Pancreas (tissue), 10 donors: ENCODE measurements at regions not wholly inside any gene's neighbourhood (a gene's known extent, or its start where the extent isn't known, plus 50 kb on each side); places are given as distances from the start of the nearest gene placed in this dataset.

Source experiments
- ATAC-seq, 4 donors: fragments of 200-7000 bp; cut with Tn5 transposase; one replicate each; pipeline versions ENCODE4 v1.8.0 to v1.9.1; 2020; ENCODE audit warnings: mild to moderate bottlenecking in 4 of 4, moderate library complexity in 4 of 4
- DNase-seq, 6 donors: peaks; one replicate each; pipeline ENCODE4 v3.0.0-alpha.2; 2020
- FAIRE-seq: peaks from 2 replicates; lab custom pipeline; 2012; peaks lifted over from hg19 to GRCh38; lab: Jason Lieb, UNC
- H3K27ac ChIP-seq, 4 donors: fragments of 200-600 bp; sonication (generic); 1 replicate in 3 of 4; 2 replicates in 1 of 4; pipeline versions ENCODE4 v1.5.0 to v1.8.0; 2020
- H3K27me3 ChIP-seq, 4 donors: fragments of 200-600 bp; one replicate each; pipeline ENCODE4 v1.8.0; 2021
- H3K36me3 ChIP-seq, 3 donors: fragments of 200-600 bp; sonication (generic) in 1 of 3; one replicate each; pipeline versions ENCODE4 v1.5.0 to v1.8.0; 2020 to 2021
- H3K4me1 ChIP-seq, 3 donors: fragments of 200-600 bp; one replicate each; pipeline ENCODE4 v1.8.0; 2021
- H3K4me3 ChIP-seq, 4 donors: fragments of 200-600 bp; sonication (generic) in 2 of 4; one replicate each; pipeline versions ENCODE4 v1.5.0 to v1.8.0; 2020 to 2021
- H3K9me3 ChIP-seq, 4 donors: fragments of 200-600 bp; one replicate each; pipeline ENCODE4 v1.8.0; 2021
- CTCF ChIP-seq, 4 donors: fragments of 200-600 bp; sonication (generic) in 3 of 4; IDR thresholded peaks; one replicate each; pipeline versions ENCODE4 v1.5.0 to v1.8.0; 2021; ENCODE audit warnings: antibody characterized with exemption in 4 of 4
- WGBS, 2 donors: extraction: QIAGEN DNeasy Blood & Tissue Kit; methylation state at CpG; one replicate each; pipeline ENCODE4 v1.1.7; 2013; 5-methylcytosine and 5-hydroxymethylcytosine counted together
- intact Hi-C, 3 donors: fragments of 100-400 bp; cut with DNase I; formaldehyde crosslinking; loops; one replicate each; pipeline versions ENCODE4 v1.11.1 to v1.14.2; 2022
- donor health status: healthy with polysubstance abuse.
- donor health status: DM: no; HTN: no; CAD: no; lungs with moderate emphysema.
- donor health status: DM: no; HTN: no; CAD: no.
- donor health status: control.
- donor health status: control.
- donor health status: Bipolar disorder and iron deficiency.
- donor health status: DM: yes; HTN: yes; CAD: no.
- donor health status: DM: no; HTN: no; CAD: no.
- donor health status: DM: no; HTN: no; CAD: no.
- donor health status: DM: yes; HTN: yes; CAD: no.

GRCh38 chr4:32597354-32597753 lies 1877.2 kb downstream of the PCDH7 start:
- no peak for ATAC-seq
- WGBS, 2 donors = 44 to 65% methylated on average over 1 of the region's 1 CpG

GRCh38 chr4:32601848-32602247 lies 1881.7 kb downstream of the PCDH7 start:
- Histone ChIP-seq H3K27ac (no peak overlapping the region), H3K4me1 (no peaks in the 10 kb centered on the region), H3K9me3 (no peaks in the 10 kb centered on the region), H3K27me3 (peaks cover 0 to 3% (median 0%) of the 10 kb centered on the region in 4 donors), H3K4me3 (no peak overlapping the region), H3K36me3 (no peaks in the 10 kb centered on the region)
- FAIRE-seq (no peak), ATAC-seq (no peak), DNase-seq (no peak)
- no peak for TF ChIP-seq CTCF (IDR thresholded peaks at IDR 0.05)
- intact Hi-C loops = no loop called here
- WGBS, 2 donors = 54 to 71% methylated on average over 3 of the region's 3 CpGs

More at GRCh38 chr4:32597354-32597753, 1877.2 kb downstream of the PCDH7 start:
- Histone ChIP-seq H3K9me3 (no peaks in the 10 kb centered on the region), H3K4me1 (no peaks in the 10 kb centered on the region), H3K4me3 (no peak overlapping the region), H3K27me3 (peaks cover 0 to 3% (median 0%) of the 10 kb centered on the region in 4 donors), H3K36me3 (no peaks in the 10 kb centered on the region), H3K27ac (no peak overlapping the region)
- FAIRE-seq (no peak), DNase-seq (no peak)
- intact Hi-C loops = no loop called here
- no peak for TF ChIP-seq CTCF (IDR thresholded peaks at IDR 0.05)

GRCh38 chr4:32607978-32608377 lies 1887.8 kb downstream of the PCDH7 start:
- TF ChIP-seq CTCF (IDR thresholded peaks at IDR 0.05) = no peak
- ATAC-seq (no peak), FAIRE-seq (no peak), DNase-seq (no peak)
- Histone ChIP-seq H3K27ac (no peak overlapping the region), H3K36me3 (no peaks in the 10 kb centered on the region), H3K9me3 (no peaks in the 10 kb centered on the region), H3K27me3 (no peaks in the 10 kb centered on the region), H3K4me1 (no peaks in the 10 kb centered on the region), H3K4me3 (no peak overlapping the region)
- 28 to 77% methylated on average over 1 of the region's 1 CpG for WGBS, 2 donors
- intact Hi-C loops = no loop called here

GRCh38 chr4:32624943-32625603 lies 1904.9 kb downstream of the PCDH7 start:
- Histone ChIP-seq H3K9me3 (no peaks in the 10 kb centered on the region), H3K36me3 (no peaks in the 10 kb centered on the region), H3K4me3 (no peak overlapping the region), H3K4me1 (no peaks in the 10 kb centered on the region), H3K27me3 (no peaks in the 10 kb centered on the region), H3K27ac (no peak overlapping the region)
- ATAC-seq = peak in 2 of 4 donors; percentile 38 to 44
- DNase-seq = no peak
- no peak for TF ChIP-seq CTCF (IDR thresholded peaks at IDR 0.05)
- intact Hi-C loops = no loop called here
- WGBS, 2 donors = 50 to 57% methylated on average over 7 of the region's 7 CpGs
- no peak for FAIRE-seq

- H3K4me3 ChIP-seq = no peak overlapping the region
- no peak overlapping the region for H3K27ac ChIP-seq
- no peak for FAIRE-seq
- no peaks in the 10 kb centered on the region for H3K4me1 ChIP-seq
- WGBS, 2 donors = 38 to 53% methylated on average over 4 of the region's 4 CpGs
- H3K27me3 ChIP-seq = no peaks in the 10 kb centered on the region
- ATAC-seq = no peak
- intact Hi-C loops = no loop called here
- DNase-seq = no peak
- H3K36me3 ChIP-seq = no peaks in the 10 kb centered on the region
- TF ChIP-seq CTCF (IDR thresholded peaks at IDR 0.05) = no peak
- H3K9me3 ChIP-seq = no peaks in the 10 kb centered on the region
These were observed 1905.6 kb downstream of the PCDH7 start for GRCh38 chr4:32625687-32626337.
